Lower lobe of right lung (tissue), 2 donors: ENCODE measurements at regions not wholly inside any gene's neighbourhood (a gene's known extent, or its start where the extent isn't known, plus 50 kb on each side); places are given as distances from the start of the nearest gene placed in this dataset.

Experiments
- ATAC-seq, 2 donors: fragments of 200-7000 bp; cut with Tn5 transposase; one replicate each; pipeline ENCODE4 v1.9.1; 2020 to 2022; ENCODE audit warnings: mild to moderate bottlenecking in 2 of 2, moderate library complexity in 2 of 2
- DNase-seq: peaks from one replicate; pipeline ENCODE4 v3.0.0-alpha.2; 2020
- H3K27ac ChIP-seq: fragments of 200-600 bp; one replicate; pipeline ENCODE4 v1.8.0; 2022
- H3K27me3 ChIP-seq: fragments of 200-600 bp; one replicate; pipeline ENCODE4 v1.8.0; 2022; ENCODE audit warnings: low read depth
- H3K36me3 ChIP-seq: fragments of 200-600 bp; one replicate; pipeline ENCODE4 v1.8.0; 2022; ENCODE audit warnings: mild to moderate bottlenecking
- H3K4me1 ChIP-seq: fragments of 200-600 bp; one replicate; pipeline ENCODE4 v1.8.0; 2022
- H3K4me3 ChIP-seq: fragments of 200-600 bp; one replicate; pipeline ENCODE4 v1.8.0; 2022; ENCODE audit warnings: mild to moderate bottlenecking
- H3K9me3 ChIP-seq: fragments of 200-600 bp; one replicate; pipeline ENCODE4 v1.8.0; 2022
- intact Hi-C: fragments of 100-400 bp; cut with DNase I; formaldehyde crosslinking; loops from one replicate; pipeline ENCODE4 v1.11.0; 2022
- TF ChIP-seq, protein P1 (sequence below): fragments of 200-600 bp; IDR thresholded peaks from one replicate; pipeline ENCODE4 v1.8.0; 2022; ENCODE audit warnings: antibody characterized with exemption, mild to moderate bottlenecking
- donor health status: DM: no; HTN: yes; CAD: no; lungs with severe emphysema.

- peaks cover 4% of the 10 kb centered on the region for H3K27me3 ChIP-seq
- DNase-seq (no peak), ATAC-seq (peak; percentile 31 to 35)
- H3K9me3 ChIP-seq, result no peaks in the 10 kb centered on the region
- H3K27ac ChIP-seq, result peak overlapping the region; percentile 37
- H3K4me1 ChIP-seq, result no peaks in the 10 kb centered on the region
- H3K36me3 ChIP-seq, result no peaks in the 10 kb centered on the region
- no peak overlapping the region for H3K4me3 ChIP-seq
- TF ChIP-seq, protein P1, sequence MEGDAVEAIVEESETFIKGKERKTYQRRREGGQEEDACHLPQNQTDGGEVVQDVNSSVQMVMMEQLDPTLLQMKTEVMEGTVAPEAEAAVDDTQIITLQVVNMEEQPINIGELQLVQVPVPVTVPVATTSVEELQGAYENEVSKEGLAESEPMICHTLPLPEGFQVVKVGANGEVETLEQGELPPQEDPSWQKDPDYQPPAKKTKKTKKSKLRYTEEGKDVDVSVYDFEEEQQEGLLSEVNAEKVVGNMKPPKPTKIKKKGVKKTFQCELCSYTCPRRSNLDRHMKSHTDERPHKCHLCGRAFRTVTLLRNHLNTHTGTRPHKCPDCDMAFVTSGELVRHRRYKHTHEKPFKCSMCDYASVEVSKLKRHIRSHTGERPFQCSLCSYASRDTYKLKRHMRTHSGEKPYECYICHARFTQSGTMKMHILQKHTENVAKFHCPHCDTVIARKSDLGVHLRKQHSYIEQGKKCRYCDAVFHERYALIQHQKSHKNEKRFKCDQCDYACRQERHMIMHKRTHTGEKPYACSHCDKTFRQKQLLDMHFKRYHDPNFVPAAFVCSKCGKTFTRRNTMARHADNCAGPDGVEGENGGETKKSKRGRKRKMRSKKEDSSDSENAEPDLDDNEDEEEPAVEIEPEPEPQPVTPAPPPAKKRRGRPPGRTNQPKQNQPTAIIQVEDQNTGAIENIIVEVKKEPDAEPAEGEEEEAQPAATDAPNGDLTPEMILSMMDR, result no peak
- intact Hi-C loops, result no loop called here
Measured at GRCh38 chr1:223486932-223487886, 94.0 kb downstream of the CCDC185 start.

- Histone ChIP-seq H3K36me3 (no peaks in the 10 kb centered on the region), H3K9me3 (no peaks in the 10 kb centered on the region), H3K27ac (peak overlapping the region; percentile 37), H3K4me3 (no peak overlapping the region), H3K4me1 (no peaks in the 10 kb centered on the region), H3K27me3 (peaks cover 4% of the 10 kb centered on the region)
- no peak for DNase-seq
- peak; percentile 52 to 86 for ATAC-seq
- TF ChIP-seq, protein P1, result no peak
- intact Hi-C loops, result no loop called here
Measured at GRCh38 chr1:223487887-223488259, 94.7 kb downstream of the CCDC185 start.

- Histone ChIP-seq H3K9me3 (no peaks in the 10 kb centered on the region), H3K4me3 (no peak overlapping the region), H3K27ac (no peak overlapping the region), H3K27me3 (peaks cover 4% of the 10 kb centered on the region), H3K36me3 (no peaks in the 10 kb centered on the region), H3K4me1 (no peaks in the 10 kb centered on the region)
- no peak for DNase-seq
- TF ChIP-seq, protein P1, result no peak
- intact Hi-C loops, result no loop called here
- no peak for ATAC-seq
Measured at GRCh38 chr1:223489439-223489838, 96.2 kb downstream of the CCDC185 start.

GRCh38 chr1:223490256-223490655 is 97.0 kb downstream of the CCDC185 start:
- no peak overlapping the region for H3K27ac ChIP-seq
- no peak overlapping the region for H3K4me3 ChIP-seq
- H3K9me3 ChIP-seq, result no peaks in the 10 kb centered on the region
- peaks cover 4% of the 10 kb centered on the region for H3K27me3 ChIP-seq
- DNase-seq (no peak), ATAC-seq (no peak)
- H3K36me3 ChIP-seq, result no peaks in the 10 kb centered on the region
- intact Hi-C loops, result no loop called here
- TF ChIP-seq, protein P1, result no peak
- peaks cover 4% of the 10 kb centered on the region for H3K4me1 ChIP-seq
